OCI-LY7 (cell line): ENCODE measurements at regions not wholly inside any gene's neighbourhood (a gene's known extent, or its start where the extent isn't known, plus 50 kb on each side); places are given as distances from the start of the nearest gene placed in this dataset.

Experiments
- CTCF ChIP-seq: fragments of 200-600 bp; sonication (generic); conservative IDR thresholded peaks from 2 replicates; pipeline ENCODE4 v1.5.1; 2014; ENCODE audit warnings: mild to moderate bottlenecking, antibody characterized with exemption, low read length, moderate library complexity, mixed read lengths
- EZH2phosphoT487 ChIP-seq: fragments of 200-600 bp; sonication (generic); IDR thresholded peaks from 2 replicates; pipeline ENCODE4 v1.6.1; 2018; ENCODE audit warnings: low read depth, borderline replicate concordance, mild to moderate bottlenecking, mixed run types, antibody characterized with exemption, low read length, moderate library complexity, mixed read lengths

DNA sequence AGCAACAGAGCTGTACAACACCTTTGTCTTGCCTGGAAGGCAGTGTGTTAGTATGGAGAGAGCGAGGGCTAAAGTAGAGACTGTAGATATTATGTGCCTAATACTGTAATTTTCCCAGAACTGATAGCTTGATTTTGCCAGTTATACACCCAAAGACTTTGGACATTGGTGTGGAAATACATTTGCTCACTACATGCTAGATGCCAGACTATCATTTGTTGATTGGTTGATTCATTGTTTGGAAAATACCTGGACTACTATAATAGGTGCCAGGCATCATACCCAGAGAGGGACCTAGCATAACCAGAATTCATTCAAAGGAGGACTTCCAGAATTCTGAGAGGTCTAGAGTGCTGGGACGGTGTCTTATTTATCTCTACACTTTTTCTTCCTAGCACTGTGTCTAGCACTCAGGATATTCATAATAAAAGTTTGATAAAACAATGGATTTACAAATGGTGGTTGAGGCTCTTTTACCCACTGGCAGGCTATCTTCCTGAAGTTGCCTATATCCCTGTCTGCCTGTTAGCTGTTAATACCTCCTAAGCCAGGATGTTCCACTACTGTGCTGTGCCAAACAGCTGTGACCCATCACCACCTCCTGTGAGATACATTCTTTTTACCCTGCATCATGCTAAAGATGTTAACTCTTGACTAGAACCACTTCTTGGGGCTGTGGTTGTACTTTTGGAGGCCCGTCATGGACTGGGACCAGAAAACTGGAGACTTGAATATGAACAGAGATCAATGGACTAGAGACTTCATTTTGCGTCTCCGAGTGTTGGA lies 72.2 kb upstream of the FUCA2 start:
- TF ChIP-seq CTCF: no peak
- TF ChIP-seq EZH2phosphoT487: no peak
